Testis (tissue), 2 donors: ENCODE measurements at regions not wholly inside any gene's neighbourhood (a gene's known extent, or its start where the extent isn't known, plus 50 kb on each side); places are given as distances from the start of the nearest gene placed in this dataset.
"Not testable (repeated sequence)": the region's sequence is repeated elsewhere in the genome, so short reads cannot be mapped to it uniquely, and the experiment has no call there.

Experiments
- POLR2A ChIP-seq: fragments of 450-650 bp; IDR thresholded peaks from one replicate; pipeline ENCODE4 v1.6.1; 2017; ENCODE audit warnings: antibody characterized with exemption, mild to moderate bottlenecking, moderate library complexity
- TF ChIP-seq, protein P1 (sequence below), 3 experiments: fragments of 450-650 bp in 2 of 3; fragments of 200-600 bp in 1 of 3; sonication (generic) in 1 of 3; IDR thresholded peaks; one replicate each; pipeline ENCODE4 v1.5.1; 2016 to 2019; ENCODE audit warnings: antibody characterized with exemption in 3 of 3, mild to moderate bottlenecking in 2 of 3, moderate library complexity in 1 of 3

DNA sequence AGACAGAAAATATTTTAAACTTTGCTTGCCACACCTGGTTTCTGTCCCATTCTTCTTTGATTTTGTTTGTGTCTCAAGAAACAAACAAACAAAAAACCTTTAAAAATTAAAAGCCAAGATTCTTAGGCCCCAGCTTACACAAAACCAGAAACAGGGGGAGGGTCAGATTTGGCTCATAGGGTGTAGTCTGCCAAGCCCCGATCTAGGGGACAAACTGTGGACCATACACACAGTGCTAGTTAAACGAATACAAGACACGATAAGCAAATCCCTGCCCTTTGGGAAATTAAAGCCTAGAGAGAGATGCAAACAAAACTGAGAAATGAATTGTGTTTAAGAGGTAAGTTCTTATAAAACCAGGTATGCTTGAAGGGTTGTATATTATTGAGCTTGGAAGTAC is 181.7 kb downstream of the POTEB3 start:
- TF ChIP-seq, protein P1, sequence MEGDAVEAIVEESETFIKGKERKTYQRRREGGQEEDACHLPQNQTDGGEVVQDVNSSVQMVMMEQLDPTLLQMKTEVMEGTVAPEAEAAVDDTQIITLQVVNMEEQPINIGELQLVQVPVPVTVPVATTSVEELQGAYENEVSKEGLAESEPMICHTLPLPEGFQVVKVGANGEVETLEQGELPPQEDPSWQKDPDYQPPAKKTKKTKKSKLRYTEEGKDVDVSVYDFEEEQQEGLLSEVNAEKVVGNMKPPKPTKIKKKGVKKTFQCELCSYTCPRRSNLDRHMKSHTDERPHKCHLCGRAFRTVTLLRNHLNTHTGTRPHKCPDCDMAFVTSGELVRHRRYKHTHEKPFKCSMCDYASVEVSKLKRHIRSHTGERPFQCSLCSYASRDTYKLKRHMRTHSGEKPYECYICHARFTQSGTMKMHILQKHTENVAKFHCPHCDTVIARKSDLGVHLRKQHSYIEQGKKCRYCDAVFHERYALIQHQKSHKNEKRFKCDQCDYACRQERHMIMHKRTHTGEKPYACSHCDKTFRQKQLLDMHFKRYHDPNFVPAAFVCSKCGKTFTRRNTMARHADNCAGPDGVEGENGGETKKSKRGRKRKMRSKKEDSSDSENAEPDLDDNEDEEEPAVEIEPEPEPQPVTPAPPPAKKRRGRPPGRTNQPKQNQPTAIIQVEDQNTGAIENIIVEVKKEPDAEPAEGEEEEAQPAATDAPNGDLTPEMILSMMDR (IDR thresholded peaks at IDR 0.05) = not testable (repeated sequence)
- not testable (repeated sequence) for TF ChIP-seq POLR2A
